ENCODE measurements at regions not wholly inside any gene's neighbourhood (a gene's known extent, or its start where the extent isn't known, plus 50 kb on each side); places are given as distances from the start of the nearest gene placed in this dataset.

DNA sequence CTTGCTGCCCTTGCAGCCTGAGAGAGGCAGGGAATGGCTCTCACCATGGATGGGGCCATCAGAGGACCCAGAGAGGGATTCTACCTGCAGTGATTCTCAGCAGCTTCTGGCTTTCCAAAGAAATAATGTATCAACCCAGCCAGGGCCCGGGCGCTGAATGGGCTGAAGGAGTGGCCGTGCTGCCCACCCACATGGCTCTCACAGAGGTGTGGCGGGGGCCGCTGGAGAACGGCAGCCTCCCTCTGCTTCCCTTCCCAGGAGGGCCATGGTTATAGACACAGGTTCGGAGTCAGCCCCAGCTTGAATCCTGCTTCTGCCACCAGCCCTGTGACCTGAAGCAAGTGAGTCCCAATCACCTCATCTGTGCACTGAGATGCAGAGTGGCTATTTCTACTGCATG, 82.7 kb downstream of the THAP12 start:
- no peak for DNase-seq

GRCh38 chr11:76296731-76297542, 84.0 kb downstream of the THAP12 start:
- no peak for DNase-seq

DNA sequence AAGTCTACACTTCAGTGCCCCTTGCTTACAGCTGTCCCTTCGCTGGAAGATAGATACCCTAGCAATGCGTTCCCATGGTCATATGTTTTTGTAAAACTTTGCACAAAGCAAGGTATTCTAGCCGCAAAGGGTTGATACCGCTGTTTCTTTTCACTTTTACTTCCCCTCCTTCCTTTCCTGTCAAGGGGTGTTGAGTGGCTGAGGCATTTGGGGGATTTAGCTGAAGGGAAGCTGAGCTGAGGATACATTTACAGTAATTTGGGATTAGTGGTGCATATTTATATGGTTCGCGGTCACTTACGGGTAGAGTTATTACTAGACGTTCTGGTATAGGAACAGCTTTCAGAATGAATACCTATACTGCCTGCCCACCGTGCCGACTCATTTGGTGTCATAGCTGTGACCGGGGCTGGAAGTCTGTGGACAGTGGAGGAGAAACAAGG, 86.9 kb upstream of the WNT11 start:
- DNase-seq, result no peak

DNA sequence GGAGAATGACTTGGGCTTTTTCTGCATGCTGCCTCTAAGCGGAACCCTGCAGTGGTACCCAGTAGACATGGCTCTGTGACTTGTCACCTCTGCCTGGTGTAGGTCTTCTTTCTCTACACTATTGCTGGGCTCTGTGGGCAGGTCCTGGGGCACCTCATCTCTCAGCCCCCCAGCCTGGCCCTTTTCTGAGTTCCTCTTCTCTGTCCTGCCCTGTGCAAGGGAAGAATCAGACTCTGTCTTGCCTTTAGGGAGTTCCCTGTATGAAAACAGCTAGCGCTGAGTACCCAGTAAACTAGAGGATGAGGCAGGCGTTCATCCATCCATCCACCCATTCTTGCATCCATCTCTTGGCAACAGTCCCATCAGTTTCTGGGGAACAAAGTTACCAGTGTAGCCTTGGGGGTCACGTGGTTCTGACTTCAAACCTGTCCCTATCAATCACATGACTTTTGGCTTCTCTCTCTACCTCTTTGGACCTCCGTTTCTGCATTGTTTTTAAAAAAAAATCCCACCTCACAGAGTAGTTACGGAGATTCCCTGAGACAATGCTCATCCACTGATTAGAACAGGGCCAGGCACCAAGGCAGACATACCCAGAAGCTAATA, 86.4 kb upstream of the WNT11 start:
- DNase-seq, result no peak

- no peak for DNase-seq
These were observed 85.5 kb upstream of the WNT11 start for GRCh38 chr11:76291576-76292526.

- DNase-seq, result no peak
These were observed 82.1 kb upstream of the WNT11 start for GRCh38 chr11:76288166-76288980.

GRCh38 chr11:76287227-76287626, 80.9 kb upstream of the WNT11 start:
- no peak for DNase-seq

DNA sequence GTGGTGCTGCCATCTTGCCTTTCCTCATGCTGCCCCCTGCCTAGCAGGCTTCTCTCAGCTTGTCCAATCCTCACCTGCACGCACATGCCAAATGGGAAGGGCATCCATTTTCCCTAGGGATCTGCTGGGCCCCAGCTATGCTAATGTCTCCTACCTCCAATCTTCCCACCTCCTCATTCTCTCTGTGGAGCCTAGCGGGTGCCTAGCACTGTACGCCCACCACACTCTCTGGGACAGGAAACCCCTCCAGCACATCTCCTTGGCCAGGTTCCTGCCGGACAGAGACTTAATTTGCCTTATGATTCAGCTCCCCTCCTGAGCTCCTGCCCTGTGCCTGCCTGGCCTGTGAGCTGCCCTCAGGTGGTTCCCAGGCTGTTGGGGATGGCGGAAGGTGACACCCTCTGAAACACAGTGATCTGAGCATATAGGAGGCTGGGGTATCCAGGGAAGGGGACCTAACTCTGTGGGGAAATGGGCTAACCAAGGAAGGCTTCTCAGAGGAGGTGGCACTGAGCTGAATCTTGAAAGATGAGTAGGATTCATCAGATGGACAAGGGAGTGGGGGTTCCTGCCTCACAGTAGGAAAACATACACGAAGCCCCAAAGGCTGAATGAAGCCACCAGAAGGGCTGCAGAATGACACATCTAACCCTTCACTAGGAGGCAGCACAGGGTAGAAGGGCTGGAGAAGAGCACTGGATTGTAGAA, 79.2 kb upstream of the WNT11 start:
- DNase-seq, result no peak

GRCh38 chr11:76284161-76284560, 77.9 kb upstream of the WNT11 start:
- no peak for DNase-seq

DNA sequence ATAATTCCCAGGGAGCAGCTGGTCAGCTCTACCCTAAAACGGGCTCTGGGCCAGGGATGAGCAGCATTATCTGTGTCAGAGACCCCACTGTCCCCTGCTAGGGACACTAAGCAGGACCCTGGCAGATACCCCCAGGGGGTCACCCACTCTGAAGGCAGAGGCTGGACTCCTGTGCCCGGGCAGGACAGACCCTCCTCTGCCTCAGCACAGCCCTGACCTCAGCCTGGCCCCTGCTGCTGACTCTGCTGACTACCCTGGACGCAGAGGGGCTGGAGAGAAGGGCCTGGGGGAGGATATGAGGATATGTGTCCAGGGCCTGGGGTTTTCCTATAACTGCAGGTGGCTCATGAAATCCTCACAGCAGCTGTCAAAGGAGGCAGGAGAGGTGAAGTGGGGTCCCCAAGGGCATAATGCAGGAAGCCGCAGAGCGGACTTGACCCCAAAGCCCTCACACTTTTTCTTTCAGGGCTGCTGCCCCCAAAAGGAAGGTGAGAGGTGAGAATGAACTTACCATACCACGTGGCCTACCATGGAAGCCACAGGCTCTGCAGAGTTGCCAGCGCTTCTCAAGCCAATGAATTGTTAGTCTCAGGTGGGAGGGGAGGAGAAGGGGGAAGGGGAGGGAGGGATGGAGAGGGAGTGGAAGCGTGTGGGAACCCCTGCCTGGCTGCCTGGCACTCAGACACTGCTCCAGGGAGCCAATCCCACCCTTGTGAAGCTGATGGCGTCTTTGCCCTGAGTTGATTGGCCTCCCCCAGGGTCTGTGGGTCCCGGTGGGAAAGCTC, 76.7 kb upstream of the WNT11 start:
- no peak for DNase-seq

DNA sequence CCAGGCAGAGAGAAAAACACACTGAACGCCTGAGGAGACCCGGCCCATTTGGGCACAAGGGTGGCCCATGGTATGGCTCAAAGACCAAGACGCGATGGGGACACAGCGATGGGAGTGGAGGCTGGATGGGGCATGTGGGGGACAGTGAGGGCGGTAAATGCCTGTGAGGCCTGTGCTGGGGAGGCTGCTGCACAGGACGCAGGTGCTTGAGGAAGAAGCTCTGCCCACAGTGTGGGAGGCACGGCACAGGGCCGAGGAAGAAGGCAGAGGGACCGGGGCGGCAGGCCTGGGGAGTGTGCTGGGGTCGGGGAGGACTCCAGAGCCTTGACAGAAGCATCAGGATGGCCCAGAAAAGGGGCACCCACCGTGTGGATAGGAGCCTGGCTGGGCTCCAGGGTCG, 75.9 kb upstream of the WNT11 start:
- DNase-seq, result no peak

GRCh38 chr11:76281558-76281906, 75.2 kb upstream of the WNT11 start:
- no peak for DNase-seq

DNA sequence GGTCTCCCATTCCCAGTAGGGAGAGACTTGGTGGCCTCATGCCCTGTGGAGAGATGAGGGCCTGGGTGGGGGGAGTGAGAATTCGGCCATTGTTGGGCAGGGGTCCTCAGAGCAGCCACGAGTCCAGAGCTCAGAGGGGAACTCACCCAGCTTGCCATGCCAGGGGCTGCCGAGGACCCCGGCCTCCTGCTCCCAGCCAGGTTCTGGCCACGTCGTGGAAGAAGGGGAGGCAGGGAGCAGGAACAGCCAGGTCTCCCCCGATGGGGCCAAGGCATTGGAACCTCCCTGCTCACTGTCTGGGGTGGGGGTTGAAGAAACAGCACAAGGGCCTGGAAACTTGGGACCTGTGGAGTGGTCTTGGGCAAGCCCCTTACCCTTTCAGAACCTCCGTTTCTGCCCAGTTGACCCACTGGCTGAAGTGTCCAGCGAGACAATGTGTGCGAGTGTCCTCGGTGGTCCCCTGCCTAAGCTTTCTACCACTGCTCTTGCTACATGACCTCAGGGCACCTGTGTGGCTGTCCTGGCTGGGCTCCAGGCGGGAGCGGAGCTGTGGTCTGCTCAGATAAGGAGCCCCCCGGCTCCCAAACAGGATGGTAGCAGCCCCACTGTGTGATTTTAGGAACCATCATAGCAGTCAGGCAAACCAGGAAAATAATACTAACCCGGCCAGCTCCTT, 74.7 kb upstream of the WNT11 start:
- no peak for DNase-seq

GRCh38 chr11:76280151-76280881, 74.0 kb upstream of the WNT11 start:
- no peak for DNase-seq

- DNase-seq, result no peak
These were observed 73.3 kb upstream of the WNT11 start for GRCh38 chr11:76279646-76280045.

DNA sequence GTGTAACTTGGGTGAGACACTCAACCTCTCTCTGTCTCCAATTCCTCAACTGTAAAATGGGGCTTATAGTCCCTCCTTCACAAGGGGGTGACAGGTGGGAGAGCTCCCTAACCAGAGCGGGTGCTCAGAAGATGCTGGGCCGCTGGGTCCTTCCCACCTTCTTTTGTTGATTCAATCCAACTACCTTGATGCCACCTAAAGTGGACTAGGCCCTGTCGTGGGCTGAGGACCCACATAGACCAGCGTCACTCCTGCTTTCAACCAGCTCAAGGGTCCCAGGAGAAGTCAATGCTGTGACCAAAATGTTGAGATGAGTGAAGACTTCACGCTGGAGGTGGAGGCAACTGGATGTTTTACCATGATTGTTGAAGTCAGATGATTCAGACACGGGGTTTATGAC, 72.7 kb upstream of the WNT11 start:
- DNase-seq, result no peak

DNA sequence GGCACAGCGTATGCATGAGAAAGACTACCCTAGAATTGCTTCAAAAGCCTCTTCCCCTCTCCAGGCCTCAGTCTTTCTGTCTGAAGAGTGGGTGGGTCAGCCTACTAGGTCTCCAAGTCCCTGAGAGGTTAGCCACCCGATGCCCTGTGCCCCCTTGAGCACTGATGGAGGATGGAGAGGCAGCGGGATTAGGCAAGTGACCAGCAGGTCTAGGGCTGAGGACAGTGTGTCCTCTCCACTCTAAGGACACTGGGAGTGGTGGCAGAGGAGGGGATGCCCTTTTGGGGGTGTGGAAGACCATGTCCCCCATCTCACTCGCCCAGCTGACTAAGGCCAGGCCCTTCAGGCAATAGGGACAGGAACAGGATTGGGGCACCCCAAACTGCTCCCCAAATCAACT, 72.2 kb upstream of the WNT11 start:
- no peak for DNase-seq

- no peak for DNase-seq
These were observed 71.2 kb upstream of the WNT11 start for GRCh38 chr11:76277298-76278175.
